H1 (cell line): ENCODE measurements at regions not wholly inside any gene's neighbourhood (a gene's known extent, or its start where the extent isn't known, plus 50 kb on each side); places are given as distances from the start of the nearest gene placed in this dataset.

Experiments
- EGR1 ChIP-seq: IDR thresholded peaks from 2 replicates; pipeline ENCODE4 v1.6.1; 2011; ENCODE audit warnings: low read depth, low read length, borderline replicate concordance
- TF ChIP-seq, protein P1 (sequence below), 3 experiments: IDR thresholded peaks; 1 replicate in 2 of 3; 2 replicates in 1 of 3; pipeline versions ENCODE4 v1.5.1 to v1.6.1; 2011; ENCODE audit warnings: low read length in 3 of 3, mild to moderate bottlenecking in 3 of 3, inconsistent platforms in 2 of 3, low read depth in 1 of 3, moderate library complexity in 1 of 3; ENCODE audit not compliant: insufficient read depth in 1 of 3; ENCODE audit errors: control extremely low read depth in 1 of 3

DNA sequence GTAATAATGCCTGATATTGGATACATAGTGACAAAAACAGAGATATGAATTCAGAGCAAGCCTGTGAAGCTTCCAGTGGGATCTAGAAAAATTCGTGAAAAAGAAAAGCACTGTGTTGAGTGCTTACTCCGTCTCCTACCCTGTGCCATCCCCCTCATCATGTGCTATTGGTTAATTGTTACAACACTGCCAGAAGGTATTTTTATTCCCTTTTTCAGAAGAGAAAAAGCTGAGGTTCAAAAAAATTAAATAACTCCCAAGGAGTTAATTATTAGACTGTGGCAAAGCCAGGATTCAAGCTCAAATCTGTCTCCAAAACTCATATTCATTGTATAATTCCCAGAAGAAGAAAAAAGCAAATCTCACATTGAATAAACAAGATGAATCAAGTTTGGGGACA, 735.5 kb upstream of the ACVR2A start:
- TF ChIP-seq, protein P1, sequence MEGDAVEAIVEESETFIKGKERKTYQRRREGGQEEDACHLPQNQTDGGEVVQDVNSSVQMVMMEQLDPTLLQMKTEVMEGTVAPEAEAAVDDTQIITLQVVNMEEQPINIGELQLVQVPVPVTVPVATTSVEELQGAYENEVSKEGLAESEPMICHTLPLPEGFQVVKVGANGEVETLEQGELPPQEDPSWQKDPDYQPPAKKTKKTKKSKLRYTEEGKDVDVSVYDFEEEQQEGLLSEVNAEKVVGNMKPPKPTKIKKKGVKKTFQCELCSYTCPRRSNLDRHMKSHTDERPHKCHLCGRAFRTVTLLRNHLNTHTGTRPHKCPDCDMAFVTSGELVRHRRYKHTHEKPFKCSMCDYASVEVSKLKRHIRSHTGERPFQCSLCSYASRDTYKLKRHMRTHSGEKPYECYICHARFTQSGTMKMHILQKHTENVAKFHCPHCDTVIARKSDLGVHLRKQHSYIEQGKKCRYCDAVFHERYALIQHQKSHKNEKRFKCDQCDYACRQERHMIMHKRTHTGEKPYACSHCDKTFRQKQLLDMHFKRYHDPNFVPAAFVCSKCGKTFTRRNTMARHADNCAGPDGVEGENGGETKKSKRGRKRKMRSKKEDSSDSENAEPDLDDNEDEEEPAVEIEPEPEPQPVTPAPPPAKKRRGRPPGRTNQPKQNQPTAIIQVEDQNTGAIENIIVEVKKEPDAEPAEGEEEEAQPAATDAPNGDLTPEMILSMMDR (IDR thresholded peaks at IDR 0.05; ENCODE audit: control extremely low read depth in 1 of 3, insufficient read depth in 1 of 3, low read depth in 1 of 3, low read length in 3 of 3) = no peak
- no peak for TF ChIP-seq EGR1
